Thyroid gland (tissue), 4 donors: ENCODE measurements at regions not wholly inside any gene's neighbourhood (a gene's known extent, or its start where the extent isn't known, plus 50 kb on each side); places are given as distances from the start of the nearest gene placed in this dataset.

Experiments used
- POLR2A ChIP-seq, 2 donors: fragments of 450-650 bp; IDR thresholded peaks; one replicate each; pipeline ENCODE4 v1.6.1; 2017; ENCODE audit warnings: antibody characterized with exemption in 2 of 2, mild to moderate bottlenecking in 2 of 2, moderate library complexity in 1 of 2
- TF ChIP-seq, protein P1 (sequence below), 6 experiments: fragments of 200-600 bp in 3 of 6; fragments of 450-650 bp in 3 of 6; sonication (generic) in 3 of 6; IDR thresholded peaks; one replicate each; pipeline ENCODE4 v1.5.1; 2016 to 2019; ENCODE audit warnings: antibody characterized with exemption in 6 of 6, mild to moderate bottlenecking in 2 of 6, inconsistent platforms in 1 of 6, moderate library complexity in 1 of 6

DNA sequence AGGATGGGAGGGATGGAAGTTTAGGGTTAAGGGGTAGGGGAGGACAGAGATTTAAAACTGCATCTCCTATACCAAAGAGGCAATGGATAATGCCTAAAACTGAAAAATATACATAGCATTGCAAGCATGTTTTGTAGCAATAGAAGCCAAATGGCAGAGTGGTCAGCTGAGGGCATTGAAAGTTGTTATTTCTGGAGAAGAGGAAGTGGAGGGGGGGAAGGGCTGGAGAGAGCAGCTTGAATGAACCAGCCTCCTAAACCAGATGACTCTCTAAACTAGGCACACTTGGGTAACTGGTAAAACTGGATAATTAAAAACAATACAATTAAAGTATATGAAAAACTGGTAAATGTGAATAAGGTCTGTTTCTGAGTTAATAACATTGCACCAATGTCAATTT is 70.3 kb upstream of the TP53I11 start:
- TF ChIP-seq, protein P1, sequence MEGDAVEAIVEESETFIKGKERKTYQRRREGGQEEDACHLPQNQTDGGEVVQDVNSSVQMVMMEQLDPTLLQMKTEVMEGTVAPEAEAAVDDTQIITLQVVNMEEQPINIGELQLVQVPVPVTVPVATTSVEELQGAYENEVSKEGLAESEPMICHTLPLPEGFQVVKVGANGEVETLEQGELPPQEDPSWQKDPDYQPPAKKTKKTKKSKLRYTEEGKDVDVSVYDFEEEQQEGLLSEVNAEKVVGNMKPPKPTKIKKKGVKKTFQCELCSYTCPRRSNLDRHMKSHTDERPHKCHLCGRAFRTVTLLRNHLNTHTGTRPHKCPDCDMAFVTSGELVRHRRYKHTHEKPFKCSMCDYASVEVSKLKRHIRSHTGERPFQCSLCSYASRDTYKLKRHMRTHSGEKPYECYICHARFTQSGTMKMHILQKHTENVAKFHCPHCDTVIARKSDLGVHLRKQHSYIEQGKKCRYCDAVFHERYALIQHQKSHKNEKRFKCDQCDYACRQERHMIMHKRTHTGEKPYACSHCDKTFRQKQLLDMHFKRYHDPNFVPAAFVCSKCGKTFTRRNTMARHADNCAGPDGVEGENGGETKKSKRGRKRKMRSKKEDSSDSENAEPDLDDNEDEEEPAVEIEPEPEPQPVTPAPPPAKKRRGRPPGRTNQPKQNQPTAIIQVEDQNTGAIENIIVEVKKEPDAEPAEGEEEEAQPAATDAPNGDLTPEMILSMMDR (IDR thresholded peaks at IDR 0.05), result no peak
- TF ChIP-seq POLR2A (IDR thresholded peaks at IDR 0.05), result no peak
